PFSK-1 (cell line): ENCODE measurements at regions not wholly inside any gene's neighbourhood (a gene's known extent, or its start where the extent isn't known, plus 50 kb on each side); places are given as distances from the start of the nearest gene placed in this dataset.

ENCODE experiments used
- FOXP2 ChIP-seq: optimal IDR thresholded peaks from 2 replicates; pipeline ENCODE3; 2011; ENCODE audit warnings: borderline replicate concordance, control low read depth, inconsistent platforms; ENCODE audit not compliant: insufficient read depth; ENCODE audit errors: extremely low read length, extremely low read depth
- POLR2AphosphoS5 ChIP-seq: IDR thresholded peaks from 2 replicates; pipeline ENCODE4 v1.6.1; 2012; ENCODE audit warnings: low read depth, mild to moderate bottlenecking, control low read depth, low read length, moderate library complexity
- REST ChIP-seq, 2 experiments: IDR thresholded peaks; 2 replicates each; pipeline versions ENCODE4 v1.6.1 to v1.8.0; 2011 to 2012; ENCODE audit warnings: low read depth in 2 of 2, low read length in 2 of 2, control low read depth in 1 of 2, inconsistent platforms in 1 of 2, mild to moderate bottlenecking in 1 of 2, moderate library complexity in 1 of 2; ENCODE audit not compliant: insufficient read depth in 1 of 2
- SIN3A ChIP-seq: IDR thresholded peaks from 2 replicates; pipeline ENCODE4 v1.6.1; 2012; ENCODE audit warnings: mild to moderate bottlenecking, low read length, moderate library complexity, borderline replicate concordance; ENCODE audit not compliant: insufficient read depth
- TAF1 ChIP-seq: IDR thresholded peaks from 2 replicates; pipeline ENCODE4 v1.6.1; 2012; ENCODE audit warnings: low read length, control low read depth, borderline replicate concordance; ENCODE audit not compliant: insufficient read depth

- TF ChIP-seq FOXP2, result no peak
- no peak for TF ChIP-seq TAF1
- no peak for TF ChIP-seq POLR2AphosphoS5
- no peak for TF ChIP-seq SIN3A
- no peak for TF ChIP-seq REST (IDR thresholded peaks at IDR 0.05; ENCODE audit: insufficient read depth in 1 of 2, low read depth in 2 of 2, low read length in 2 of 2)
Measured at GRCh38 chr16:49014277-49015224, 267.1 kb downstream of the CBLN1 start.

GRCh38 chr16:49013727-49014080 lies 267.9 kb downstream of the CBLN1 start:
- no peak for TF ChIP-seq FOXP2
- no peak for TF ChIP-seq TAF1
- TF ChIP-seq SIN3A, result no peak
- no peak for TF ChIP-seq REST (IDR thresholded peaks at IDR 0.05; ENCODE audit: insufficient read depth in 1 of 2, low read depth in 2 of 2, low read length in 2 of 2)
- no peak for TF ChIP-seq POLR2AphosphoS5

- TF ChIP-seq REST (IDR thresholded peaks at IDR 0.05; ENCODE audit: insufficient read depth in 1 of 2, low read depth in 2 of 2, low read length in 2 of 2) (no peak), POLR2AphosphoS5 (no peak), FOXP2 (no peak), TAF1 (no peak), SIN3A (no peak)
Measured at GRCh38 chr16:49012961-49013726, 268.5 kb downstream of the CBLN1 start.

GRCh38 chr16:49011901-49012300 lies 269.7 kb downstream of the CBLN1 start:
- no peak for TF ChIP-seq SIN3A
- no peak for TF ChIP-seq REST (IDR thresholded peaks at IDR 0.05; ENCODE audit: insufficient read depth in 1 of 2, low read depth in 2 of 2, low read length in 2 of 2)
- no peak for TF ChIP-seq TAF1
- no peak for TF ChIP-seq FOXP2
- no peak for TF ChIP-seq POLR2AphosphoS5
